GM21447 (cell line): ENCODE measurements at regions not wholly inside any gene's neighbourhood (a gene's known extent, or its start where the extent isn't known, plus 50 kb on each side); places are given as distances from the start of the nearest gene placed in this dataset.

Experiments
- ATAC-seq: cut with Tn5 transposase; IDR thresholded peaks from one replicate; pipeline ENCODE4 v1.9.1; 2021; ENCODE audit not compliant: unreplicated experiment

- ATAC-seq = no peak
These were observed 53.5 kb upstream of the TSHZ3 start for GRCh38 chr19:31402529-31403316.

GRCh38 chr19:31406106-31406505 is 56.9 kb upstream of the TSHZ3 start:
- ATAC-seq = no peak

- ATAC-seq = no peak
These were observed 59.4 kb upstream of the TSHZ3 start for GRCh38 chr19:31408460-31409124.

GRCh38 chr19:31413353-31413752 is 64.1 kb upstream of the TSHZ3 start:
- ATAC-seq = no peak

- ATAC-seq = no peak
These were observed 66.1 kb upstream of the TSHZ3 start for GRCh38 chr19:31415322-31415721.

DNA sequence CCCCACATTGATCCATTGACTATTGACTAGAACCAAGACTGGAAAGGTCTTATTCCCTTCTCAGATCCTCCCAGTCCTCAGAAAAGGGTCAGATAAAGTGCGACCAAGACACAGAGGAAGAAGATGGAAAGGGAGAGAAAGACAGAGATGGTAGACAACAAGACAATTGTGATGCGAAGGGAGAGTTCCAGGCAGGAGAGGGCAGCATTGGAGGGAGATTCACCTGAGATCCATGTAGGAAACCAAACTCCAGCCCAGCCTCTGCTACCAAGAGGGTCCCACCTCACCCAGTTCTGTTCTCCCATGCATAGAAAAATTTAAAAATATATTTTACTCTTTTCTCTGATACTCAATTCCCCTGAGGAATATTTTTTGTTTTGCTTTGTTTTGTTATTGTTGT is 67.3 kb upstream of the TSHZ3 start:
- ATAC-seq = no peak

- ATAC-seq = no peak
These were observed 68.8 kb upstream of the TSHZ3 start for GRCh38 chr19:31418055-31418454.

- ATAC-seq = no peak
These were observed 69.6 kb upstream of the TSHZ3 start for GRCh38 chr19:31418692-31419430.

- no peak for ATAC-seq
These were observed 70.7 kb upstream of the TSHZ3 start for GRCh38 chr19:31419871-31420445.

DNA sequence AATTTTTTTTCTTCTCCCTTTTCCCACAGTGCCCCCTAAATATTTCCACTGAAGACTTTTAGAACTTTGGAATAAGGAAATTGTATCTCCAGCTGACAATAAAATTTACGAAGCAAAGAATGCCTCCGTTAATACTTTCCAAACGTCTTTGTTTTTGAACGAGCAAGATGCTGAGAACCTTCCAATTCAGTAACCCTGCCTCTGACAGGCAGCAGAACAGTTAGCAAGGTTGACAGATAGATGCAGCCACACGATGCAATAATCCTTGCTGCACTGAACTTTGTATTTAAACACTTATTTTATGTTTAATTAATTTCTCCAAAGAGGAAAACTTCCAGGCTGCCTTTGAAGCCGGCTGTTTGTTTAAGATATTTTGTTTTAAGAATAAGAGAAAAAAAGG is 71.8 kb upstream of the TSHZ3 start:
- no peak for ATAC-seq

- ATAC-seq = no peak
These were observed 72.6 kb upstream of the TSHZ3 start for GRCh38 chr19:31421856-31422255.

- no peak for ATAC-seq
These were observed 74.7 kb upstream of the TSHZ3 start for GRCh38 chr19:31423896-31424295.

GRCh38 chr19:31424861-31425620 is 75.8 kb upstream of the TSHZ3 start:
- no peak for ATAC-seq

DNA sequence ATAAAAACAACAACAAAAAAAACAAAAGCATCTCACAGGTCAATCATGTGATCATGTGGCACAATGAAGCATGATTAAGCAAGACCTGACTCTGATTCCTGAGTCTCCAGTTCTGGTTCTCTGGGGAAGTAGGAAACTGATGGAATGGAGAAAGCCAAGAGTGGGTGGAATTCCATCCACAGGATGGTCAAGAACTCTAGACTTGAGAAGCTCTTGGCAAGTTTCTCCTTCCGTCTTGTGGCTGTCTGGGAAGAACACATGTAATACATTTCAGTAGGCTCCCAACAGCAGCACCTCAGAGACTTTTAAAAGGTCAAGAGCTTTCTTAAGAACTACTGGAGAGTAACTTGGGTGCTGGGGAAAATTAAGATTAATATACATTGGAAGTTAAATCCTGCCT is 78.6 kb upstream of the TSHZ3 start:
- no peak for ATAC-seq

DNA sequence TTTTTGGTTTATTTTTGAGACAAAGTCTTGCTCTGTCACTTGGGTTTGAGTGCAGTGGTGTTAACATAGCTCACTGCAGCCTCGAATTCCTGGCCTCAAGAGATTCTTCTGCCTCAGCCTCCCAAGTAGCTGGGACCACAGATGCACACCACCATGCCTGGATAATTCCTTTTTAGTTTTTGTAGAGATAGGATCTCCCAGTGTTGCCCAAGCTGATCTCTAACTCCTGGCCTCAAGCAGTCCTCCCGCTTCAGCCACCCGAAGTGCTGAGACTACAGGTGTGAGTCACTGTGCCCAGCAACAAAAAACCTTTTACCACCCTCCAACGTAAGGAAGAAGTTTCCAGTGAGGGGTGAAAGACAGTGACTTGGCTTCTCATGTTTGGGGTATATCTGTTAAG is 81.1 kb upstream of the TSHZ3 start:
- no peak for ATAC-seq

GRCh38 chr19:31432201-31432810 is 83.1 kb upstream of the TSHZ3 start:
- no peak for ATAC-seq

GRCh38 chr19:31436121-31436776 is 87.0 kb upstream of the TSHZ3 start:
- no peak for ATAC-seq

DNA sequence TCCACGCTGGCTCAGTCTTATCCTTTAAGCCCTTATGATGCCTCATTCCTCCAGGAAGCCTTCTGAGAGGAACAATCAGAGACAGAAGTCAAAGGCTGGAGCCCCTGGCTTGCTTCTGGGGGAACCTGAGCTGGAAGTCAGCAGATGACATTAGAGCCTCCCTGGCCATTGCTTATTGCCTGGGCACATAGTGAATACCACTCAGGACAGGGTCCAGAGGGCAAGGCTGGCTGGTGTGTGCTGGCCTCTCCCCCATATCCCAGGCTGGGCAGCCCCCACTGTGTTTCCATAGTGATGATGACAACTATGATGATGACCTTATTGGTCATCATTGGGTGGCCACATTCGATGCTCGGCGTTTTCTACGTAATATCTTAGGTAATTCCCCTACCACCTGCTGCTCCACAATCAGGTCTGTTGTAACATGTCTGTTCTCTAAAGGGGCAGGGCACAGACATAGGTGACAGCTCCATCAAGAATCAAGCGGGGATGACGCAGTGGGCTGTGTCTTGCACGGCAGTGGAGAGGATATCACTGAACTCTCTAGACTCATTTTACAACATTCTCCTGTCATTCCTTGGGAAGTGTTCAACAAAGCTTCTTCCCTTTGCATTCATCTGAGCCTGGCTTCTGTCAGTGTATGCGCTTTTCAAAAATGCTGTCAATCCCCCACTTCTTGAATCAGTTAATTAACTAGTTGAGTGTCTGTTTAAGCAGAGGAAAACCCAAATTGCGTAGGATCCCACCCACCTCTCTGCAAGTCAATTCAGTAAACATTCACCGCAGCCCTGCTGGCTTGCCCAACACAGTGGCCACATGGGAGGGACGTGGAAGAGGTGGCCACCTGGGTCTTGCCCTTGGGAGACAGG is 89.4 kb upstream of the TSHZ3 start:
- no peak for ATAC-seq

- ATAC-seq = no peak
These were observed 90.0 kb upstream of the TSHZ3 start for GRCh38 chr19:31439270-31439573.
